OCI-LY3 (cell line): ENCODE measurements at regions not wholly inside any gene's neighbourhood (a gene's known extent, or its start where the extent isn't known, plus 50 kb on each side); places are given as distances from the start of the nearest gene placed in this dataset.

ENCODE experiments used
- H2AFZ ChIP-seq: fragments of 200-600, 300-600 bp; shearing (Covaris generic); 2 replicates; pipeline ENCODE4 v1.6.0; 2014; ENCODE audit warnings: antibody characterized with exemption, low read depth, low read length
- H3K27ac ChIP-seq: fragments of 200-600, 300-600 bp; sonication (generic); 2 replicates; pipeline ENCODE4 v1.5.1; 2014; ENCODE audit warnings: mild to moderate bottlenecking, low read length, moderate library complexity, mixed read lengths
- H3K27me3 ChIP-seq: fragments of 200-600, 300-600 bp; sonication (generic); 2 replicates; pipeline ENCODE4 v1.6.1; 2014; ENCODE audit warnings: low read depth, low read length, mixed read lengths
- H3K36me3 ChIP-seq: fragments of 200-600, 300-600 bp; sonication (generic); replicated peaks from 2 replicates; pipeline ENCODE3; 2014; ENCODE audit warnings: low read depth, low read length, mixed read lengths
- H3K4me1 ChIP-seq: fragments of 300-600, 200-600 bp; sonication (generic); 2 replicates; pipeline ENCODE4 v1.6.1; 2014; ENCODE audit warnings: low read length, mixed read lengths
- H3K4me2 ChIP-seq: fragments of 200-600, 300-600 bp; sonication (generic); 2 replicates; pipeline ENCODE4 v1.6.1; 2014; ENCODE audit warnings: low read length, mixed read lengths
- H3K4me3 ChIP-seq: fragments of 300-600, 200-600 bp; sonication (generic); 2 replicates; pipeline ENCODE4 v1.5.1; 2014; ENCODE audit warnings: antibody characterized with exemption, mild to moderate bottlenecking, low read length, moderate library complexity
- H3K79me2 ChIP-seq: fragments of 300-600, 200-600 bp; shearing (Covaris generic); 2 replicates; pipeline ENCODE4 v1.6.1; 2014; ENCODE audit warnings: mild to moderate bottlenecking, low read length, mixed read lengths
- H3K9ac ChIP-seq: fragments of 300-600, 200-600 bp; shearing (Covaris generic); 2 replicates; pipeline ENCODE4 v1.6.0; 2014; ENCODE audit warnings: mild to moderate bottlenecking, low read length, moderate library complexity
- H3K9me3 ChIP-seq: fragments of 200-600, 300-600 bp; shearing (Covaris generic); 2 replicates; pipeline ENCODE4 v1.6.1; 2014; ENCODE audit warnings: low read length, mixed read lengths; ENCODE audit not compliant: insufficient read depth
- H4K20me1 ChIP-seq: fragments of 200-600, 300-600 bp; sonication (generic); 2 replicates; pipeline ENCODE4 v1.6.1; 2016; ENCODE audit warnings: low read length, mixed read lengths; ENCODE audit not compliant: insufficient read depth
- EZH2phosphoT487 ChIP-seq: fragments of 200-600 bp; shearing (Covaris generic); IDR thresholded peaks from 2 replicates; pipeline ENCODE4 v1.6.1; 2018; ENCODE audit warnings: antibody characterized with exemption, mixed run types, low read depth
- TF ChIP-seq, protein P1 (sequence below): fragments of 200-600, 300-600 bp; sonication (generic); IDR thresholded peaks from 2 replicates; pipeline ENCODE4 v1.5.1; 2014; ENCODE audit warnings: antibody characterized with exemption, low read length, low read depth

DNA sequence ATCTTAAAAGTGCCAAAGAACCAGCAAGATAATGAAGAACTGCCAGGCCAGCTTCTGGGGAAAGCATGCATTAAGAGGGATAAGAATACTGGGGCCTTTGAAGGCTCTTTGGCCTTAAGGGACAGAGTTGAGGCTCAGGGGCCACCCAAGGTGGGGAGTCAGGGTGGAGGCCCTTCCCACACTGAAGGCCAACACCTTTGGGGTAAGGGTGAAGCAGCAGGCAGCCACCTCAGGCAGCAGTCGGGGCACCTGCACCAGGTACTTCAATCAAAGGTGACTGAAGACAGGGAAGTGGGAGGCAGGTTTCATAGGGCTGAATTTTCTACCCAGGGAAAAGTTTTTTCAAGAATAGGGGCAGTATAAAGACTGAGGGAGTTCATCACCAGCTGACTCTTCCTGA is 87.7 kb upstream of the KLF13 start:
- H3K36me3 ChIP-seq = no peaks in the 10 kb centered on the region
- no peak overlapping the region for H3K27ac ChIP-seq
- peaks cover 36% of the 10 kb centered on the region for H3K4me1 ChIP-seq
- no peak overlapping the region for H3K4me2 ChIP-seq
- no peaks in the 10 kb centered on the region for H3K79me2 ChIP-seq
- no peaks in the 10 kb centered on the region for H3K27me3 ChIP-seq
- no peak overlapping the region for H3K4me3 ChIP-seq
- H3K9me3 ChIP-seq = no peaks in the 10 kb centered on the region
- H3K9ac ChIP-seq = no peak overlapping the region
- H2AFZ ChIP-seq = no peak overlapping the region
- no peak for TF ChIP-seq EZH2phosphoT487
- TF ChIP-seq, protein P1, sequence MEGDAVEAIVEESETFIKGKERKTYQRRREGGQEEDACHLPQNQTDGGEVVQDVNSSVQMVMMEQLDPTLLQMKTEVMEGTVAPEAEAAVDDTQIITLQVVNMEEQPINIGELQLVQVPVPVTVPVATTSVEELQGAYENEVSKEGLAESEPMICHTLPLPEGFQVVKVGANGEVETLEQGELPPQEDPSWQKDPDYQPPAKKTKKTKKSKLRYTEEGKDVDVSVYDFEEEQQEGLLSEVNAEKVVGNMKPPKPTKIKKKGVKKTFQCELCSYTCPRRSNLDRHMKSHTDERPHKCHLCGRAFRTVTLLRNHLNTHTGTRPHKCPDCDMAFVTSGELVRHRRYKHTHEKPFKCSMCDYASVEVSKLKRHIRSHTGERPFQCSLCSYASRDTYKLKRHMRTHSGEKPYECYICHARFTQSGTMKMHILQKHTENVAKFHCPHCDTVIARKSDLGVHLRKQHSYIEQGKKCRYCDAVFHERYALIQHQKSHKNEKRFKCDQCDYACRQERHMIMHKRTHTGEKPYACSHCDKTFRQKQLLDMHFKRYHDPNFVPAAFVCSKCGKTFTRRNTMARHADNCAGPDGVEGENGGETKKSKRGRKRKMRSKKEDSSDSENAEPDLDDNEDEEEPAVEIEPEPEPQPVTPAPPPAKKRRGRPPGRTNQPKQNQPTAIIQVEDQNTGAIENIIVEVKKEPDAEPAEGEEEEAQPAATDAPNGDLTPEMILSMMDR = no peak
- no peaks in the 10 kb centered on the region for H4K20me1 ChIP-seq

GRCh38 chr15:31239409-31239808 is 87.2 kb upstream of the KLF13 start:
- Histone ChIP-seq H3K4me1 (peaks cover 36% of the 10 kb centered on the region), H3K9ac (no peak overlapping the region), H3K27ac (no peak overlapping the region), H3K4me3 (no peak overlapping the region), H4K20me1 (no peaks in the 10 kb centered on the region), H3K9me3 (no peaks in the 10 kb centered on the region), H2AFZ (no peak overlapping the region), H3K27me3 (no peaks in the 10 kb centered on the region), H3K36me3 (no peaks in the 10 kb centered on the region), H3K4me2 (no peak overlapping the region), H3K79me2 (no peaks in the 10 kb centered on the region)
- TF ChIP-seq EZH2phosphoT487 = no peak
- TF ChIP-seq, protein P1 = no peak

DNA sequence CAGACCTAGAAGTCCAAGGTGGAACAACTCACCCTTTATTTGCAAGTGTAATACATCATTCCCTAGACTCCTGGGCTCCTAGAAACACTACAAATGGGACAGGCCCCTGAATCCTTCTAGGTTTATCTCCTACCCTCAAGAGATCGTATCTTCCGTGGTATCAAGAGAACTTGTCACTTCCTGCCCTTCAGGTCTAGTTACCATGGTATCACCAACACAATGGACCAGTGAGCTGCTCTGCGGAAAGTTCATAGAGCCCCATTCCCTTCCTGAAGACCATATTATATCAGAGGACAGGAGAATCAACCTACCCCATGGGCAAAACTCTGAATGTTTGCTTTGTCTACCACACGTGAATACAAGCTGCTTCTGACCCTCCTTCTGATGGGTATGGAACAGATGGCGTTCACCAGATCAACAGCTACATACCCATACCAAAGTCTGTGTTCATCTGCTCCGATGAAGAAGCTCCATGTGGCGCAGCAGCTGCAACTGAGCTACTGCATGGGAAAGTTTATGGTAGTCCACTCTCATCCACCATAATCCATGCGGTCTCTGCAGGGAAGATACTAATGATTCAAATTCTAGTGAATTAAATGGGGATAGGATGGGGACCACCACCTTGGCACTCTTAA is 84.6 kb upstream of the KLF13 start:
- Histone ChIP-seq H3K4me1 (peaks cover 18% of the 10 kb centered on the region), H3K79me2 (no peaks in the 10 kb centered on the region), H2AFZ (no peak overlapping the region), H3K9me3 (no peaks in the 10 kb centered on the region), H3K9ac (no peak overlapping the region), H4K20me1 (no peaks in the 10 kb centered on the region), H3K4me3 (no peak overlapping the region), H3K4me2 (no peak overlapping the region), H3K27ac (no peak overlapping the region), H3K36me3 (no peaks in the 10 kb centered on the region), H3K27me3 (no peaks in the 10 kb centered on the region)
- TF ChIP-seq, protein P1 = no peak
- TF ChIP-seq EZH2phosphoT487 = no peak

DNA sequence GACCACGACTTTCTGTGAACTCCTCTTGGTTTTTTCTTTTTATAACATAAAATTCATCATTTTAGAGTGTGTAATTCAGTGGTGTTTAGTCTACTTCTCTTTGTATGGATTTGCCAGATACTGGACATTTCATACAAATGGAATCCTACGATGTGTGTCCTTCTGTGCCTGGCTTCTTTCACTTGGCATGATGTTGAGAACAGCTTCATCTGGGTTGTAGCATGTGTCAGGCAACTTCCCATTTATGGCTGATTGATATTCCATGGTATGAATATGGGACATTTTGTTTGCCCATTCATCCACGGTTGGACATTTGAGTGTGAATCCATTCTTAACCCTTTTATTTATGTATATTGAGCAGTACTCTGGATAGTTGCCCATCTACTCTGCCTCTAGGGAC is 82.7 kb upstream of the KLF13 start:
- H3K27me3 ChIP-seq = no peaks in the 10 kb centered on the region
- no peak overlapping the region for H2AFZ ChIP-seq
- no peak overlapping the region for H3K4me3 ChIP-seq
- peaks cover 11% of the 10 kb centered on the region for H3K4me1 ChIP-seq
- H3K9ac ChIP-seq = no peak overlapping the region
- H3K4me2 ChIP-seq = no peak overlapping the region
- TF ChIP-seq, protein P1 = no peak
- no peak for TF ChIP-seq EZH2phosphoT487
- no peaks in the 10 kb centered on the region for H4K20me1 ChIP-seq
- H3K9me3 ChIP-seq = no peaks in the 10 kb centered on the region
- no peaks in the 10 kb centered on the region for H3K36me3 ChIP-seq
- no peaks in the 10 kb centered on the region for H3K79me2 ChIP-seq
- no peak overlapping the region for H3K27ac ChIP-seq
